Loucy (cell line): ENCODE measurements at regions not wholly inside any gene's neighbourhood (a gene's known extent, or its start where the extent isn't known, plus 50 kb on each side); places are given as distances from the start of the nearest gene placed in this dataset.
"Not testable (repeated sequence)": the region's sequence is repeated elsewhere in the genome, so short reads cannot be mapped to it uniquely, and the experiment has no call there.

Experiments used
- EZH2phosphoT487 ChIP-seq: fragments of 200-600 bp; IDR thresholded peaks from 2 replicates; pipeline ENCODE4 v1.6.1; 2018; ENCODE audit warnings: antibody characterized with exemption, mild to moderate bottlenecking, moderate library complexity, borderline replicate concordance
- TF ChIP-seq, protein P1 (sequence below): fragments of 200-600 bp; sonication (generic); conservative IDR thresholded peaks from 2 replicates; pipeline ENCODE4 v1.5.1; 2014; ENCODE audit warnings: mild to moderate bottlenecking, antibody characterized with exemption, low read length

DNA sequence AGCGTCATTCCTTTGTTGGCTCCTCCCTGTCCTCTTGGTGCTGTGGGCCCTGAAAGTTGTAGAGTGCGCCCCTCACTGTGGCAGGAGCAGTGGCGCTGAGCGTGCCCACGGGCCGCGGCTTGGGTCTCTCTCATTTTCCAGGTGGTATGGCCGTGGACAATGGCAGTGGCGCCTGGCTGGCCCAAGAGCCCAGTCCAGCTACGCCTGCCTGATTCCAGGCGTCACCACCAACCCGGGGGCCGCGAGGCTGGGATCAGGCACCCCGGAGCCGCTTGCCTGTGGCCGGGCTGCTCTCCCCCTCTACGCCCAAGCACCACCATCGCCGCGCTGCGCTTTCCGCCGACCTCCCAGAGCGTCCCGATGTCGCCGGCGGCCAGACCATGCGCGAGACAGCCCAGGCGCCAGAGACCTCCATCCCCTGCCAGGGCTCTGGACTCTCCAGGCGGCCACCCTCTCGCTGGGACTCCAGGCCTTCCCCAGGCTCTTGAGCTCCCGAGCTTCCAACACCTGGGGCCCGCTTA, 1610.1 kb downstream of the SPATA31A7 start:
- TF ChIP-seq, protein P1, sequence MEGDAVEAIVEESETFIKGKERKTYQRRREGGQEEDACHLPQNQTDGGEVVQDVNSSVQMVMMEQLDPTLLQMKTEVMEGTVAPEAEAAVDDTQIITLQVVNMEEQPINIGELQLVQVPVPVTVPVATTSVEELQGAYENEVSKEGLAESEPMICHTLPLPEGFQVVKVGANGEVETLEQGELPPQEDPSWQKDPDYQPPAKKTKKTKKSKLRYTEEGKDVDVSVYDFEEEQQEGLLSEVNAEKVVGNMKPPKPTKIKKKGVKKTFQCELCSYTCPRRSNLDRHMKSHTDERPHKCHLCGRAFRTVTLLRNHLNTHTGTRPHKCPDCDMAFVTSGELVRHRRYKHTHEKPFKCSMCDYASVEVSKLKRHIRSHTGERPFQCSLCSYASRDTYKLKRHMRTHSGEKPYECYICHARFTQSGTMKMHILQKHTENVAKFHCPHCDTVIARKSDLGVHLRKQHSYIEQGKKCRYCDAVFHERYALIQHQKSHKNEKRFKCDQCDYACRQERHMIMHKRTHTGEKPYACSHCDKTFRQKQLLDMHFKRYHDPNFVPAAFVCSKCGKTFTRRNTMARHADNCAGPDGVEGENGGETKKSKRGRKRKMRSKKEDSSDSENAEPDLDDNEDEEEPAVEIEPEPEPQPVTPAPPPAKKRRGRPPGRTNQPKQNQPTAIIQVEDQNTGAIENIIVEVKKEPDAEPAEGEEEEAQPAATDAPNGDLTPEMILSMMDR: not testable (repeated sequence)
- TF ChIP-seq EZH2phosphoT487: not testable (repeated sequence)
